WI38 (cell line): ENCODE measurements at regions not wholly inside any gene's neighbourhood (a gene's known extent, or its start where the extent isn't known, plus 50 kb on each side); places are given as distances from the start of the nearest gene placed in this dataset.

Experiments
- H3K4me3 ChIP-seq: 2 replicates; pipeline ENCODE4 v1.5.1; 2011; ENCODE audit warnings: low read depth, mild to moderate bottlenecking, control low read depth, low read length
- TF ChIP-seq, protein P1 (sequence below): IDR thresholded peaks from 2 replicates; pipeline ENCODE4 v1.5.1; 2012; ENCODE audit warnings: low read depth, mild to moderate bottlenecking, control low read depth, low read length

DNA sequence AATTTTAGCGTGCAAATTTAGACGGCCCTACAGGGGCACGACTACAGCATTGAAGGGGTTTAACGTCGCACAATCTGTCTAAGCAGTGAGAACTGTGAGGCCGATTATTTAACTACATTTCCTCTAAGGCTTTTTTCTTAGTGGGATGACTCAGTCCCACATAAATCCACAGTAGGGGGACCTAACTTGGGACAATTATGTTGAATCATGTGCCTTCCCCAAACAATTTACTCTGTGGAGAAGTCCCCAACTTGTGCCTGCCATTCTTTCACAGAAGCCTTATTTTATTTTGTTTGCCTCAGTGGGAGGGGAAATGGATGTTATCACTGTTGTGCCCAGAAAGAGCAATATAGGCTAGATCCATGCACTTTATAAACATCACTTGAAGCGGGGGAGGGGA is 80.3 kb upstream of the CDCA7L start:
- TF ChIP-seq, protein P1, sequence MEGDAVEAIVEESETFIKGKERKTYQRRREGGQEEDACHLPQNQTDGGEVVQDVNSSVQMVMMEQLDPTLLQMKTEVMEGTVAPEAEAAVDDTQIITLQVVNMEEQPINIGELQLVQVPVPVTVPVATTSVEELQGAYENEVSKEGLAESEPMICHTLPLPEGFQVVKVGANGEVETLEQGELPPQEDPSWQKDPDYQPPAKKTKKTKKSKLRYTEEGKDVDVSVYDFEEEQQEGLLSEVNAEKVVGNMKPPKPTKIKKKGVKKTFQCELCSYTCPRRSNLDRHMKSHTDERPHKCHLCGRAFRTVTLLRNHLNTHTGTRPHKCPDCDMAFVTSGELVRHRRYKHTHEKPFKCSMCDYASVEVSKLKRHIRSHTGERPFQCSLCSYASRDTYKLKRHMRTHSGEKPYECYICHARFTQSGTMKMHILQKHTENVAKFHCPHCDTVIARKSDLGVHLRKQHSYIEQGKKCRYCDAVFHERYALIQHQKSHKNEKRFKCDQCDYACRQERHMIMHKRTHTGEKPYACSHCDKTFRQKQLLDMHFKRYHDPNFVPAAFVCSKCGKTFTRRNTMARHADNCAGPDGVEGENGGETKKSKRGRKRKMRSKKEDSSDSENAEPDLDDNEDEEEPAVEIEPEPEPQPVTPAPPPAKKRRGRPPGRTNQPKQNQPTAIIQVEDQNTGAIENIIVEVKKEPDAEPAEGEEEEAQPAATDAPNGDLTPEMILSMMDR, result no peak
- H3K4me3 ChIP-seq, result no peak overlapping the region

DNA sequence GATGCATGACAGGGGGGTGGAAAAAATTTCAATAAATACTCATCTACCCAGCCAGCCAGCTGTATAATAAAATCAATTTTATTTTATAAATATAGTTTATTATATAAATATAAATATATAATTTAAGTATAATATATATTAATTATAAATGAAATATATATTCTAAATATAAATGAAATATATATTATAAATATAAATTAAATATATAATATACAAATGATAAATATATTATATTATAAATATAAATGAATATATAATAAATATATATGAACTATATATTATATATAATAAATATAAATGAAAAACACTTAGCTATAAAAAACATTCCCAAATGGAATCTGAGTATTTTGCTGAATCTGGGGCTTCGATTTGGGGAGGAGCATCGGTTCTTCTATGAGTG is 79.4 kb upstream of the CDCA7L start:
- TF ChIP-seq, protein P1, result no peak
- H3K4me3 ChIP-seq, result no peak overlapping the region

DNA sequence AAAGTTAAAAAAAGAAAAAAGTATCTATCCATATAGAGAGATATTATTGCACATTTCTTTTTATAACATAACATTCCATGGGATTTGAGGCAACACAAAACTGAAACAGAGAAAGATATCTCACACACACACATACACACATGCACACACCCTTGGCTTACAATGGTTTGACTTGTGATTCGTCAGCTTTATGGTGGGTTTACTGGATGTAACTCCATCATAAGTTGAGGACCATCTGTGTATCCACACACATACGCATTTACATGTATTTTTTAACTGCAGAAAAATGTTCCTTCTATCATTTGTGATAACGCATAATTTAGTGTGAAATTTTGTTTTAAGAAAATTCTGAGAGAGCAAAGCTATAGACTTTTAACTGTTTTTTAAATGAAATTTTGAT is 74.2 kb upstream of the CDCA7L start:
- TF ChIP-seq, protein P1, result no peak
- H3K4me3 ChIP-seq, result no peak overlapping the region

DNA sequence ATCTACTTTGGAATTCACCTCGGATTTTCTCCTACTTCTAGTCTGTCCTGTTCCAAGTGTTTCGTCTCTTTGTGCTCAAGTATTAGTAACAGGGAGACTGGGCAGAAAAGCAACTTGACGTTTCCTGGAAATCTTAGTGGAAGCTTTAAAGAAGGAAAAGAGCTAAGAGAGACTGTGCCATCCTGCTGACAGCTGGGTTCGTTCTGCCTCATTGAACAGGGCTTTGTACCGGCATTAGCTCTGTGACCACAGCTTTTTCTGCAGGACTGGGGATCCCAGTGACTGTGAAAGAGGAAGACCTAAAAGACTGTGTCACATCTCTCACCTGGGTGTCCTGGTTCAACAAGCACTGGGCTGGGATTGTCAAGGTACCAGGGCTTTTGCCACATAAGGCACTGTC is 70.8 kb upstream of the CDCA7L start:
- no peak overlapping the region for H3K4me3 ChIP-seq
- TF ChIP-seq, protein P1, result no peak

DNA sequence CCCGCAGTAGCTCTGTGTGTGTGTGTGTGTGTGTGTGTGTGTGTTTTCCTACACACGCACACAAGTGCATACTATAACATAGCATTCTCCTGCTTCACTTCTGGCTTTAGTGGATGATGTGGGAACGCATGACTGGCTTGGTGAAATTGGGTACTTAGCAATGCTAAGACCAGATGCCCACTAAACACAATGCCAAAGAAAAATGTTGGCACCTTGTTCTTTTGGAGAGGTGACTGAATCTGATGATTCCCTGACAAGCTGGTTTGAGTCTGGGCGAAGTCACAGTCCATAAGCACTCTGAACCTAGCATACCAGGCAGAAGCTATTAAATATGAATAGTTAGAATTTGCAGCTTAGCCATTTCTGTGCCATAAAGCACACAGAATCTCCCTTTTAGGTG is 68.0 kb upstream of the CDCA7L start:
- H3K4me3 ChIP-seq, result no peak overlapping the region
- TF ChIP-seq, protein P1, result no peak

DNA sequence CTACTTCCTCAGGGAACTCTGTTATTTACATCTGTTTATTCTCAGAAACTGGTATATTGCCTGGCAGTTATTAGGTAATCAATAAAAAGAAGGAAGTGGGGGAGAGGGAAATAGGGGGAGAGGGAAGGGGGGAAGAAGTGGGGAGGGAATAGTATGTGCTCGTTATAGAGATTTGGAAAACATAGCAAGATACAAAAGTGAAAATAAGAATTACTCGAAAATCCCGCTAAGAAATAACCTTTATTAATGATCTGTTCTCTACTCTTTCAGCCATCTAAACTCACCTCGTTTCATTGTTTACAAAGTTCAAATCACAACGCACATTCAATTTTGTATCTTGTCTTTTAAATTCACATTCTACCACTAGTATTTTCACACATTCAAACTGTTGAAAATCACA is 63.0 kb upstream of the CDCA7L start:
- TF ChIP-seq, protein P1, result no peak
- H3K4me3 ChIP-seq, result no peak overlapping the region

DNA sequence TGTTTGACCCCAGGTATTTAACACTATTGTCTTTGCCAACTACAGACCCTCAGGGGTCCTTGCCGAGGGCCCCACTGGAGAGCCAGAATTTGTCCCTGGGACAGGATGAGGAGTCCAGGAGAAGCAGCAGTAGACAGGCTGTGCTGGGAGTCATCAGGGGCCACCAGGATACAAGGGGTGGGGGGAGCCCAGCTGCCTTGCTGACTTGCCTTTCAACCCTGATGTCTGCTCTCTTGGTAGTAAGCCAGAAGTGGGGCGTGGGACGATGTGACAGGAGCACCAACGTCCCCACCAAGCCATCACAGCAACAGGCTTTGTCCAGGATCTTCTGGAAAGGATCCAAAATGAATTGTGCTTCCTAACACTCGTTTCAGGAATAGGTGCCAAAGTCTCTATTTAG is 62.4 kb upstream of the CDCA7L start:
- TF ChIP-seq, protein P1, result no peak
- no peak overlapping the region for H3K4me3 ChIP-seq
